ENCODE measurements at regions not wholly inside any gene's neighbourhood (a gene's known extent, or its start where the extent isn't known, plus 50 kb on each side); places are given as distances from the start of the nearest gene placed in this dataset.
"Not testable (repeated sequence)": the region's sequence is repeated elsewhere in the genome, so short reads cannot be mapped to it uniquely, and the experiment has no call there.

GRCh38 chr17:83192789-83193335 lies 113.5 kb downstream of the METRNL start:
- not testable (repeated sequence) for H3K4me3 Mint-ChIP-seq; H3K9me3 Mint-ChIP-seq; H3K36me3 Mint-ChIP-seq (ENCODE audit: insufficient read depth); H3K27me3 Mint-ChIP-seq; ATAC-seq (replicated peaks; ENCODE audit: extremely low read depth, poor library complexity, severe bottlenecking); H3K27ac Mint-ChIP-seq (ENCODE audit: low read depth); DNase-seq (ENCODE audit: low spot score in 2 of 2)
- peaks cover 17% of the 10 kb centered on the region for H3K4me1 Mint-ChIP-seq

GRCh38 chr17:83193336-83194185 lies 114.2 kb downstream of the METRNL start:
- DNase-seq (ENCODE audit: low spot score in 2 of 2) (no peak), ATAC-seq (replicated peaks; ENCODE audit: extremely low read depth, poor library complexity, severe bottlenecking) (no peak)
- Mint-ChIP-seq H3K27me3 (no peaks in the 10 kb centered on the region), H3K36me3 (ENCODE audit: insufficient read depth) (peaks cover 3% of the 10 kb centered on the region), H3K4me3 (no peak overlapping the region), H3K9me3 (no peaks in the 10 kb centered on the region), H3K27ac (ENCODE audit: low read depth) (no peak overlapping the region), H3K4me1 (peaks cover 17% of the 10 kb centered on the region)

DNA sequence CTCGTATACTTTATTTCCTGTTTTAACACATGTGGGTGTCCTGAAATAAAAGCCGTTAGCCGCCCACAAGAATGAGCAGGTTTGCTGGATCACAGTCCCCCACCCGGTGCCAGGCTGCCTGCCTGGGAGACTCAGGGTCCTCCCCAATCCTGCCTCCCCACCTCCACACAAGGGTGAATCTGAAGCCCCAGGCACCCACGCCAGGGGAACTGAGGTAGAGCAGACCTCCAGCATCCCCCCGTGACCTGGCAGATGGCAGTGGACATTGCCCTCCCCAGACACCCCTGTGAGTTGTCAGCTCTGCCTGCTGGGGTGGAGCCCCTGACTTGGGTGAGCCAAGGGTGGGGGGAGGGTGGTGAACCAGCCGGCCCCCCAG lies 114.8 kb downstream of the METRNL start:
- H3K36me3 Mint-ChIP-seq (ENCODE audit: insufficient read depth), result peaks cover 3% of the 10 kb centered on the region
- no peaks in the 10 kb centered on the region for H3K9me3 Mint-ChIP-seq
- H3K27ac Mint-ChIP-seq (ENCODE audit: low read depth), result no peak overlapping the region
- DNase-seq (ENCODE audit: low spot score in 2 of 2) (no peak), ATAC-seq (replicated peaks; ENCODE audit: extremely low read depth, poor library complexity, severe bottlenecking) (no peak)
- peaks cover 21% of the 10 kb centered on the region for H3K4me1 Mint-ChIP-seq
- H3K27me3 Mint-ChIP-seq, result no peaks in the 10 kb centered on the region
- no peak overlapping the region for H3K4me3 Mint-ChIP-seq

- H3K4me1 Mint-ChIP-seq, result peaks cover 28% of the 10 kb centered on the region
- H3K27me3 Mint-ChIP-seq, result no peaks in the 10 kb centered on the region
- H3K27ac Mint-ChIP-seq (ENCODE audit: low read depth), result no peak overlapping the region
- no peak overlapping the region for H3K4me3 Mint-ChIP-seq
- H3K36me3 Mint-ChIP-seq (ENCODE audit: insufficient read depth), result peaks cover 3% of the 10 kb centered on the region
- ATAC-seq (replicated peaks; ENCODE audit: extremely low read depth, poor library complexity, severe bottlenecking) (no peak), DNase-seq (ENCODE audit: low spot score in 2 of 2) (no peak)
- no peaks in the 10 kb centered on the region for H3K9me3 Mint-ChIP-seq
These were observed 115.4 kb downstream of the METRNL start for GRCh38 chr17:83194761-83195329.

DNA sequence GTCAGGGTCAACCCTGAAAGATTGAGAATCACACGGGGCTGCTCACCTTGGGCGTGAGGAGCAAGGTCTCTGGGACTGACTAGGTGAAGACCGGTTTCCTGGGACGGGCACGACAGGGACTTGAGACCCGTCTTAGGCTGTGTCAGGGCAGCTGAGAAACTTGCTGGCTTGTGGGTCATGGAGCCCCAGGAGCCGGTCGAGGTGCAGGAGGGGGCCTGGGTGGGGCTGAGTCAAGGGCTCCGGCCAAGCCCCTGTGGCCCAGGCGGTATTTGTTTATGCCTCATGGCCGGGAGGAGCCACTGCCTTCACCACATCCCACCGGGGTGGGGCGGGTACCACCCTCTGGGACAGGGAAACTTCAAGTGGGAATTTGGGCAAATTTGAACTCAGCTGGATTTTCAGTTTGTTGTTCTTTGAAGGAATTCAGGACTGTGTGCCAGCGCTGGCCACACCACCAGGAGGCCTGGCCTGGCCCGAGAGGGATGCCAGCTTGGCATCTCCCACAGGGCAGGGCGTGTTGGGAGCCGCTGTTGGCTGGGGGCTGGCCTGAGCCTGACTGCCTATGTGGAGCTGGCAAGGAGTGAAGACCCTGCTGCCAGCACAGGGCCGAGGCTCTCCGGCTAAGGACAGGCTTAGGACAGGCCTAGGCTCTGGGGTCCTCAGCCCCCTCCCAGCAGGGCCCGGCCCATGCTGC lies 116.1 kb downstream of the METRNL start:
- H3K4me1 Mint-ChIP-seq, result peaks cover 34% of the 10 kb centered on the region
- no peaks in the 10 kb centered on the region for H3K9me3 Mint-ChIP-seq
- peaks cover 5% of the 10 kb centered on the region for H3K36me3 Mint-ChIP-seq (ENCODE audit: insufficient read depth)
- no peak for DNase-seq (ENCODE audit: low spot score in 2 of 2)
- no peak overlapping the region for H3K4me3 Mint-ChIP-seq
- no peak overlapping the region for H3K27ac Mint-ChIP-seq (ENCODE audit: low read depth)
- no peaks in the 10 kb centered on the region for H3K27me3 Mint-ChIP-seq
- no peak for ATAC-seq (replicated peaks; ENCODE audit: extremely low read depth, poor library complexity, severe bottlenecking)

- Mint-ChIP-seq H3K9me3 (no peaks in the 10 kb centered on the region), H3K4me1 (peaks cover 36% of the 10 kb centered on the region), H3K27me3 (no peaks in the 10 kb centered on the region), H3K27ac (ENCODE audit: low read depth) (no peak overlapping the region), H3K4me3 (no peak overlapping the region), H3K36me3 (ENCODE audit: insufficient read depth) (peaks cover 2% of the 10 kb centered on the region)
- ATAC-seq (replicated peaks; ENCODE audit: extremely low read depth, poor library complexity, severe bottlenecking), result no peak
- no peak for DNase-seq (ENCODE audit: low spot score in 2 of 2)
These were observed 116.6 kb downstream of the METRNL start for GRCh38 chr17:83196024-83196365.

DNA sequence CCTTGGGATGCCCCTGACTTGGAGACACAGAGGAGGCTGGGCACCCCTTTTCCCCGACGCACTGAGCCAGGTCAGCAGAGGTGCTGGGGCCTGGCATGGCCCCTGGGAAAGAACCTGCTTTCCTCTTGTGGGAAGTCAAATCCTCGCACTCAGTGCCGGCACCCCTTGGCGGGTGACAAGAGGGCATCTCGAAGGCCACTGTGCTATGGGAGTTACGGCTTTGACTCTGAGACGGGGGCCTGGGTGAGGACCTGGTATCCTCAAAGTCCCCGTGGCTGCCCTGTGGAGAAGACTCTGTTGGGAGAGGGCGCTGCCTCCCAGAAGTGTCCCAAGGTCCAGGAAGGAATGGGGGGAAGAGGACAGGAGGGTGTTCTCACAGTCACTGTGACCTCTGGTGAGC lies 117.0 kb downstream of the METRNL start:
- Mint-ChIP-seq H3K9me3 (no peaks in the 10 kb centered on the region), H3K27me3 (no peaks in the 10 kb centered on the region), H3K4me3 (no peak overlapping the region), H3K36me3 (ENCODE audit: insufficient read depth) (peaks cover 2% of the 10 kb centered on the region), H3K4me1 (peaks cover 37% of the 10 kb centered on the region), H3K27ac (ENCODE audit: low read depth) (no peak overlapping the region)
- DNase-seq (ENCODE audit: low spot score in 2 of 2) (no peak), ATAC-seq (replicated peaks; ENCODE audit: extremely low read depth, poor library complexity, severe bottlenecking) (no peak)

DNA sequence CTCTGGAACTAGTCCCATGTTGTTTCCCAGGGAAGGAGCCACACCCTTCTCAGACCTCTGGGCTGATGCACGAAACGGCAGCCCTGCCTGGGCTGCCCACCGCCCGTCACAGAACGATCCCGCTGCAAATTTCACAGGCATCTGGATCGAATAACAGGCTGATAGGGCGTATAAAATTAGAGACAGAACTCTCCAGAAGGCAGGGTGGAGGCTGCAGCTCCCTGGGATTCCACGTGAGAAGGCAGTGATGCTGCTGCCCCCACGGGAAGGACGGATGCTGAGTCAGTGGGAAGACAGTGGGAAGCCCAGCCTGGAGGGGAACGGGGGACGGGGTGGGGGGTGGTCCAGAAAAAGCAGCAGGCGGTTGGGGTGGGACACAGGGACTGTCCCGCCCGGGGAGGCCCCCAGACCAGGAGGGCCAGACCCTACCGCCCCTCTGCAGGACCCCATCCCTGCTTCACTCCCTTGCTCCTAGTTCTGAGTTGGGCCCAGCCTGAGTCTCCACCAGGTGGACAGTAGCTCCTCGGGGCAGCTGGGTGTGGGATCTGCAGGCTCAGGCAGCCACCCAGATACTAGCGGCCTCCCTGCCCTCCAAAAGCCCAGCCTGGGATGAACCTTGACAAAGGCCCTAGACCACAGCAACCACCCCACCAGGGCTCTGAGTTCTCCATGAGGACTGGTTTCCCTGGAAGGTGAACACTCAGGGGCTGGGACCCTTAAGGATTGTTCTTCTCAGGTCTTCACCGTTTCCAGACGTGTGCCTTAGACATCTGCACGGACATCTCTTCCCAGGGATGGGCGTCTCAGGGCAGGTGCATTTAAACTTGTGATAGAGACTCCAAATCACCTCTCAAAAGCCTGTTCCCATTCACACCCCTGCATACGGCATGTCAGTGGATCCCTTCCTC lies 117.8 kb downstream of the METRNL start:
- H3K27ac Mint-ChIP-seq (ENCODE audit: low read depth), result no peak overlapping the region
- H3K27me3 Mint-ChIP-seq, result no peaks in the 10 kb centered on the region
- peaks cover 2% of the 10 kb centered on the region for H3K36me3 Mint-ChIP-seq (ENCODE audit: insufficient read depth)
- no peak overlapping the region for H3K4me3 Mint-ChIP-seq
- no peaks in the 10 kb centered on the region for H3K9me3 Mint-ChIP-seq
- no peak for ATAC-seq (replicated peaks; ENCODE audit: extremely low read depth, poor library complexity, severe bottlenecking)
- H3K4me1 Mint-ChIP-seq, result peaks cover 45% of the 10 kb centered on the region
- DNase-seq (ENCODE audit: low spot score in 2 of 2), result no peak

DNA sequence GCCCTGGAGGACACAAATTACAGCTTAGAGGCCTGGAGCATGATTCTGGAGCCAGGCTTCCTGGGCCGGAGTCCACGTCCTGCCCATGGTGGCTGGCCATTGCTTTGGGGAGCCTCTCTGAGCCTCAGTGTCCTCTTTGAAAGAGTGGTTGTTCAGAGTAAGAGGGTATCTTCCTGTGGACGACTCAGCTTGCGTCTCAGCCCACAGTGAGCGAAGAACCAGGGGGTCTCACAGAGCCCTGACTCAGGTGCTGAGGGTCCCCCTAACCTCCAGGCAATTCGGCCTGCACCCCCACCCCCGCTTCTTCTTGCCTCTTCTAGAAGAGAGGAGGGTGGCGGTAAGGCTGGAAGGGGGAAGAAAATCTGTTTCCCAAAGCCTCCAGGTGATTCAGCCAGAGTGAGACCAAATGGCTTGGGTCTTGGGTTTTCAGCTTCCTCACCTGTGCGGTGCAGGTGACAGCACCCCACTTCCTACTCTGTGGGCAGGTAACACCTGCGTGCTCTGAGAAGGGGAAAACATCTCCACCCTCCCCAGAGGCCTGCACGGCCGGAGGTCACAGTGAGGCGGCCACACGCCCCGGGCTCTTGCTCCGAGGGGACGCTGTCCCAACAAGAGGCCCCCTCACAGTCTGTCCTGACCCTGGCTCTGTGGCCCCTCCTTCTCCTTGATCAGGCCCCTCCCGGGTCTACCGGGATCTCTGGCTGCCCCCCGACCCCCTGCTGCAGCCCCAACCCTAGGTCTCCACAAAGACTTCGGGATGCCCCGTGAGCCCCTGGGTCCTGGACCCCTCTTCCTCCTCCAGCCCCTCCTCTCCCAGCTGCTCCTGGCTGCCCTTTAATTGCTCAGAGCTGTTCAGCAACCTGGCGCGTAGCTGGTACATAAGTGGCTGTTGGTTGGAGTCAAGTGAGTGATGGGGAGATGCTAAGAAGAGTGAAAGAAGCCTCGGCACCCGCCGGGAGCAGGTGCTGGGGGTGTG lies 119.2 kb downstream of the METRNL start:
- peaks cover 2% of the 10 kb centered on the region for H3K36me3 Mint-ChIP-seq (ENCODE audit: insufficient read depth)
- no peak for DNase-seq (ENCODE audit: low spot score in 2 of 2)
- ATAC-seq (replicated peaks; ENCODE audit: extremely low read depth, poor library complexity, severe bottlenecking), result no peak
- no peaks in the 10 kb centered on the region for H3K9me3 Mint-ChIP-seq
- peaks cover 51% of the 10 kb centered on the region for H3K4me1 Mint-ChIP-seq
- H3K4me3 Mint-ChIP-seq, result peak overlapping the region; percentile 84
- peak overlapping the region; percentile 95 for H3K27ac Mint-ChIP-seq (ENCODE audit: low read depth)
- H3K27me3 Mint-ChIP-seq, result no peaks in the 10 kb centered on the region

- no peaks in the 10 kb centered on the region for H3K9me3 Mint-ChIP-seq
- H3K4me1 Mint-ChIP-seq, result peaks cover 43% of the 10 kb centered on the region
- no peaks in the 10 kb centered on the region for H3K27me3 Mint-ChIP-seq
These were observed 120.2 kb downstream of the METRNL start for GRCh38 chr17:83199500-83200201.

GRCh38 chr17:83200231-83200699 lies 120.9 kb downstream of the METRNL start:
- DNase-seq (ENCODE audit: low spot score in 2 of 2) (peak; percentile 58 to 80), ATAC-seq (replicated peaks; ENCODE audit: extremely low read depth, poor library complexity, severe bottlenecking) (peak; percentile 87)
- peak overlapping the region; percentile 95 for H3K27ac Mint-ChIP-seq (ENCODE audit: low read depth)
- no peaks in the 10 kb centered on the region for H3K27me3 Mint-ChIP-seq
- H3K36me3 Mint-ChIP-seq (ENCODE audit: insufficient read depth), result peaks cover 7% of the 10 kb centered on the region
- no peaks in the 10 kb centered on the region for H3K9me3 Mint-ChIP-seq
- peak overlapping the region; percentile 84 for H3K4me3 Mint-ChIP-seq
- H3K4me1 Mint-ChIP-seq, result peaks cover 43% of the 10 kb centered on the region

More at GRCh38 chr17:83199500-83200201, 120.2 kb downstream of the METRNL start:
- Mint-ChIP-seq H3K4me3 (peak overlapping the region; percentile 84), H3K36me3 (ENCODE audit: insufficient read depth) (peaks cover 5% of the 10 kb centered on the region), H3K27ac (ENCODE audit: low read depth) (peak overlapping the region; percentile 95)
- peak in 1 of 2 donors; percentile 29 for DNase-seq (ENCODE audit: low spot score in 2 of 2)
- ATAC-seq (replicated peaks; ENCODE audit: extremely low read depth, poor library complexity, severe bottlenecking), result peak; percentile 45
